Upper lobe of right lung (tissue), 1 donor: ENCODE measurements at regions not wholly inside any gene's neighbourhood (a gene's known extent, or its start where the extent isn't known, plus 50 kb on each side); places are given as distances from the start of the nearest gene placed in this dataset.
"Not testable (repeated sequence)": the region's sequence is repeated elsewhere in the genome, so short reads cannot be mapped to it uniquely, and the experiment has no call there.

ENCODE experiments used
- ATAC-seq: fragments of 200-7000 bp; cut with Tn5 transposase; one replicate; pipeline ENCODE4 v1.9.1; 2020; ENCODE audit warnings: mild to moderate bottlenecking, moderate library complexity
- DNase-seq: peaks from one replicate; pipeline ENCODE4 v3.0.0-alpha.2; 2020
- H3K27ac ChIP-seq: fragments of 200-600 bp; one replicate; pipeline ENCODE4 v1.8.0; 2022
- H3K27me3 ChIP-seq: fragments of 200-600 bp; one replicate; pipeline ENCODE4 v1.8.0; 2022; ENCODE audit warnings: mild to moderate bottlenecking
- H3K36me3 ChIP-seq: fragments of 200-600 bp; one replicate; pipeline ENCODE4 v1.8.0; 2022
- H3K4me1 ChIP-seq: fragments of 200-600 bp; one replicate; pipeline ENCODE4 v1.8.0; 2022
- H3K4me3 ChIP-seq: fragments of 200-600 bp; one replicate; pipeline ENCODE4 v1.8.0; 2022; ENCODE audit warnings: mild to moderate bottlenecking
- H3K9me3 ChIP-seq: fragments of 200-600 bp; one replicate; pipeline ENCODE4 v1.8.0; 2022
- intact Hi-C: fragments of 100-400 bp; cut with DNase I; formaldehyde crosslinking; loops from one replicate; pipeline ENCODE4 v1.11.0; 2022
- TF ChIP-seq, protein P1 (sequence below): fragments of 200-600 bp; IDR thresholded peaks from one replicate; pipeline ENCODE4 v1.8.0; 2022; ENCODE audit warnings: antibody characterized with exemption
- donor health status: DM: no; HTN: yes; CAD: no; lungs with severe emphysema.

DNA sequence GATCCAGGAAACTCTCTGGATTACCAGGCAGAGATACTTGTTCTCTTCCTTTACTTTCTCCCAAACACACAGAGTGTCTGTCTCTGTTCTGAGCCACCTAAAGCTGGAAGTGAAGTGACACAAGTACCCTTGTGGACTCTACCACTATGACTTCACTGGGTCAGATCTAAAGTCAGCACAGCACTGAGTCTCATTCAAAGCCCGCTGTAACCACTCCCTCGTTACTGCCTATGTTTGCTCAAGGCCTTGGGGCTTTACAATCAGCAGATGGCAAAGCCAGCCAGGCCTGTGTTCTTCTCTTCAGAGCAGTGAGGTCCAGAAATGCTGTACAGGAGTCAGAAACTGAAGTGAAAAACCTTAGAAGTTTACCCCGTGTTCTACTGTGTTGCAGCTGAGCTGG lies 588.3 kb upstream of the SEMA6D start:
- TF ChIP-seq, protein P1, sequence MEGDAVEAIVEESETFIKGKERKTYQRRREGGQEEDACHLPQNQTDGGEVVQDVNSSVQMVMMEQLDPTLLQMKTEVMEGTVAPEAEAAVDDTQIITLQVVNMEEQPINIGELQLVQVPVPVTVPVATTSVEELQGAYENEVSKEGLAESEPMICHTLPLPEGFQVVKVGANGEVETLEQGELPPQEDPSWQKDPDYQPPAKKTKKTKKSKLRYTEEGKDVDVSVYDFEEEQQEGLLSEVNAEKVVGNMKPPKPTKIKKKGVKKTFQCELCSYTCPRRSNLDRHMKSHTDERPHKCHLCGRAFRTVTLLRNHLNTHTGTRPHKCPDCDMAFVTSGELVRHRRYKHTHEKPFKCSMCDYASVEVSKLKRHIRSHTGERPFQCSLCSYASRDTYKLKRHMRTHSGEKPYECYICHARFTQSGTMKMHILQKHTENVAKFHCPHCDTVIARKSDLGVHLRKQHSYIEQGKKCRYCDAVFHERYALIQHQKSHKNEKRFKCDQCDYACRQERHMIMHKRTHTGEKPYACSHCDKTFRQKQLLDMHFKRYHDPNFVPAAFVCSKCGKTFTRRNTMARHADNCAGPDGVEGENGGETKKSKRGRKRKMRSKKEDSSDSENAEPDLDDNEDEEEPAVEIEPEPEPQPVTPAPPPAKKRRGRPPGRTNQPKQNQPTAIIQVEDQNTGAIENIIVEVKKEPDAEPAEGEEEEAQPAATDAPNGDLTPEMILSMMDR, result no peak
- intact Hi-C loops, result no loop called here

DNA sequence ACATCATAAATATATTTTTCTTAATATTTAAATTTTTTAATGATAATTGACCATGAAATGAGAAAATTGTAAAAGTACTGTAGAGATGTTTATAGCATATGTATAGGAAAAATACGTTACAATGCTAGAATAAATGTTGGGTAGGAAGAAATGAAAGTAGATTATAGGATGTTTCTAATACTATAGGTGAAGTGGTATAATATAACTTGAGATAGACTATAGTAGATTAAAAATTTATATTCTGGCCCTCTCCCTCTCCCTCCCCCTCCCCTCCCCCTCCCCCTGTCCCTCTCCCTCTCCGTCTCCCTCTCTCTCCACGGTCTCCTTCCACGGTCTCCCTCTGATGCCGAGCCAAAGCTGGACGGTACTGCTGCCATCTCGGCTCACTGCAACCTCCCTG lies 585.9 kb upstream of the SEMA6D start:
- H3K27me3 ChIP-seq, result not testable (repeated sequence)

More for the DNA sequence above, 588.3 kb upstream of the SEMA6D start:
- Histone ChIP-seq H3K27ac (no peak overlapping the region), H3K27me3 (no peaks in the 10 kb centered on the region), H3K9me3 (no peaks in the 10 kb centered on the region), H3K4me3 (no peak overlapping the region), H3K4me1 (no peaks in the 10 kb centered on the region), H3K36me3 (no peaks in the 10 kb centered on the region)
- ATAC-seq, result no peak
- DNase-seq, result no peak

DNA sequence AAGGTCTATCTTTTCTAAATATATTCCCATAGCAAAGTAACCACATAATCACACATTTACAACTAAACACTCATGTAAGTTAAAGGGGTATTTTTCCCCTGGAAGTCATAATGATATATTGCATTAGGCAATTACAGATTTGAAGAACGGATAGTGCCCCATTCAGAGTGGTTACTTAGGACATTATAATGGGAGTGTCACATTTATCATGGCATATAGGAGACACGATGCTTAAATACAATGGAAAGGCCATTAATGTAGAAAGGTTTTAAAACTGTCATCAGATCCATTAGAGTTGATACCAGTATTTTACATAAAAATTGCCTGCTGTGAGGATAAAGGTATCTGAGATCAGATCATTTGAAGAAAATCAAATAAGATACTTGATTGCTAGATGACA lies 582.0 kb upstream of the SEMA6D start:
- H3K36me3 ChIP-seq, result no peaks in the 10 kb centered on the region
- no peak overlapping the region for H3K27ac ChIP-seq
- ATAC-seq (no peak), DNase-seq (no peak)
- no peak overlapping the region for H3K4me3 ChIP-seq
- H3K9me3 ChIP-seq, result no peaks in the 10 kb centered on the region
- intact Hi-C loops, result no loop called here
- H3K4me1 ChIP-seq, result no peaks in the 10 kb centered on the region
- H3K27me3 ChIP-seq, result no peaks in the 10 kb centered on the region
- TF ChIP-seq, protein P1, result no peak

More for the DNA sequence above, 585.9 kb upstream of the SEMA6D start:
- H3K27ac ChIP-seq, DNase-seq, intact Hi-C loops, H3K9me3 ChIP-seq, ATAC-seq, H3K4me3 ChIP-seq, H3K4me1 ChIP-seq, H3K36me3 ChIP-seq: not testable (repeated sequence)

- ATAC-seq (no peak), DNase-seq (no peak)
- intact Hi-C loops, result no loop called here
- Histone ChIP-seq H3K4me1 (no peaks in the 10 kb centered on the region), H3K27me3 (no peaks in the 10 kb centered on the region), H3K9me3 (no peaks in the 10 kb centered on the region), H3K36me3 (no peaks in the 10 kb centered on the region), H3K4me3 (no peak overlapping the region), H3K27ac (no peak overlapping the region)
- TF ChIP-seq, protein P1, result no peak
Measured at GRCh38 chr15:47136236-47136635, 581.1 kb upstream of the SEMA6D start.

GRCh38 chr15:47139965-47140364 lies 577.3 kb upstream of the SEMA6D start:
- H3K9me3 ChIP-seq, result no peaks in the 10 kb centered on the region
- H3K4me3 ChIP-seq, result no peak overlapping the region
- no peaks in the 10 kb centered on the region for H3K4me1 ChIP-seq
- H3K27ac ChIP-seq, result no peak overlapping the region
- no peaks in the 10 kb centered on the region for H3K27me3 ChIP-seq
- intact Hi-C loops, result no loop called here
- no peaks in the 10 kb centered on the region for H3K36me3 ChIP-seq
- TF ChIP-seq, protein P1, result no peak
- ATAC-seq, result no peak
- DNase-seq, result no peak

DNA sequence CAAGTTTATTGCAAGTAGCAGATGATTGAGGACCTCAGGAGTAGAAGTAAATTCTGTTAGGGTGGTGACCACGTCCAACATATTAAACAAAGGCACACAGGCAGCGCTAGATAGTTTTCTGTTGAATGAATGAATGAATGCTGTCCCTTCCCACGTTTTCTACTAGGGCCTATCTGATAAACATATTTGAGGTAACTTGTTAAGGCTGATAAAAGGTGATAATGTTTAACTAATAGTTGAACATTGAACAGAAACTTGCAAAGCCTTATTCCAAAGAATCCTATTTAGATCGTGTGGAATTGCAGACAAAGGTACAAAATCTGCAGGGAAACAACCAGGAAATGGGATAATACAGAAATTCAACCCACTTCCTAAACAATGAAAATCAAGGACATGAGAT lies 559.5 kb upstream of the SEMA6D start:
- intact Hi-C loops, result no loop called here
- Histone ChIP-seq H3K4me3 (no peak overlapping the region), H3K9me3 (no peaks in the 10 kb centered on the region), H3K27ac (no peak overlapping the region), H3K27me3 (no peaks in the 10 kb centered on the region), H3K4me1 (no peaks in the 10 kb centered on the region), H3K36me3 (no peaks in the 10 kb centered on the region)
- TF ChIP-seq, protein P1, result no peak
- ATAC-seq (no peak), DNase-seq (no peak)
